GM19324 (cell line): ENCODE measurements at regions not wholly inside any gene's neighbourhood (a gene's known extent, or its start where the extent isn't known, plus 50 kb on each side); places are given as distances from the start of the nearest gene placed in this dataset.

Experiments used
- ATAC-seq: cut with Tn5 transposase; IDR thresholded peaks from one replicate; pipeline ENCODE4 v1.9.1; 2021; ENCODE audit warnings: mild to moderate bottlenecking, moderate library complexity; ENCODE audit not compliant: unreplicated experiment, low FRiP score

GRCh38 chr2:19238440-19239060 lies 119.9 kb downstream of the OSR1 start:
- no peak for ATAC-seq

DNA sequence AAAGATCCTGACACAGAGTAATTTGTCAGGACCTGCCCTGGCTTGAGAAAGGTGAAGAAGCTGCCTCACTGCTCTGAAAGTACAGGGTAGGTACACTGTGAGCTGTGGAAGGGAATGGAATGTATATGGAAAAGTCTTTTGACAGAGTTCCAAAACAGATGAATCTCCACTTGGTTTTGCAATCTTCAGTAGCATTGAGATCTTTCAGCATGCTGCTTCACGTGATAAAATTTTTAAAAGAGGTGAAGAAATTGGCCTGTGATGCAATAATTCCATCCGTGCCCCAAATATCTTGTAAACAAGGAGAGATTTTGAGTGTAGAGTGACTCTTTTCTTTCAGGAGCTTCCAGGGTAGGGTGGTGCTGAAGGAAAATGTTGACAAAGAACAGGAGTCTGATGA lies 123.1 kb downstream of the OSR1 start:
- no peak for ATAC-seq

DNA sequence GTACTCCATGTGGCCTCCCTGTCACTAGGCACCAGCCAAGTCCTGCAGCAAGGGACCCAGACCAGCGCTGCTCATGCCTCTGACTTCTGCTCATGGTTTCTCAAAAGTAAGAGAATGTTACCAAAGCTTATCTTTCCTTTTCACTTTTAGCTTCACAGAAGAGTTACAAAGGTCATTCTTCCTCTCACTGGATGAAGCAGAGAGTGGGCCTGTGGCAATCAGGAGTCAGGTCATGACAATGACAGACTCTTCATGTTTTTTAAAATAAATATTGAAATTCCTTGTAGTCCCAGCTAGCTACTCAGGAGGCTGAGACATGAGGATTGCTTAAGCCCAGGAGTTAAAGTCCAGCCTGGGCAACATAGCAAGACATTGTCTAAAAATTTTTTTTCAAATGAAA lies 126.1 kb downstream of the OSR1 start:
- ATAC-seq, result no peak

GRCh38 chr2:19231625-19232024 lies 126.8 kb downstream of the OSR1 start:
- ATAC-seq, result no peak

DNA sequence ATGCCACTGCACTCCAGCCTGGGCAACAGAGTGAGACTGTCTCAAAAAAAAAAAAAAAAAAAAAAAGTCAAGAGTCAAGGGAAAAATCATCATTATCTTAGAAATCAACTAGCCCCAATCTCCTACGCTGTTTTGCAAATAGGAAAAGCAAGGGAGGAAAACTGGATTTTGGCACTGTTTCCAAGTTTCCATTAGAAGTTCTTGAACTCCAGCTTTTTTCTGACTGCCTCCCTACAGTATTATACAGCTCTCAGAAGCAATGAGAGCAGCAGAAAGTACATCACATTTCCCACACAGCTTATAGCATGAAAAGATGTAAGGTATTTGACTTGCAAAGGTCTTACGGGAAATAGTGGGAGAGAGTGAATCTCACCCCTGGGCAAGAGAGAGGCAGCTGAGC lies 127.8 kb downstream of the OSR1 start:
- no peak for ATAC-seq

DNA sequence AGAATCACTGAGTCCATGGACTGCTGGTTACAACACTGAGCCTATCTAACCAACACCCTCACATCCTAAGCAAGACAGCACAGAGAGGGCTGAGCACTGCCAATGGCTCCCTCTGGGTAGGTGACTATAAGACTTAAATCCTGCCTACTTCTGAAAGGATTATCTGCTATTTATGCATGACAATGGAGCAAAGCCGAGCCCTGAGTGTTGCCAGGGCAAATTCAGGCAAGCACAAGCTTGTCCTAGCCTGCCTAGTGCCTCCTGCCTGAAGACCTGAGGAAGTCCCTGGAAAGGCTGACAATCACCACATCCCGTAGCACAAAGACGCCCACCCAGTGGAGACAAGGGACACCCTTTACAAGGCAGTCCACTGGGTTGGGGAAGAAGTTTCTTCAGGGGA lies 129.7 kb downstream of the OSR1 start:
- no peak for ATAC-seq

- ATAC-seq, result no peak
These were observed 130.2 kb downstream of the OSR1 start for GRCh38 chr2:19228181-19228593.

DNA sequence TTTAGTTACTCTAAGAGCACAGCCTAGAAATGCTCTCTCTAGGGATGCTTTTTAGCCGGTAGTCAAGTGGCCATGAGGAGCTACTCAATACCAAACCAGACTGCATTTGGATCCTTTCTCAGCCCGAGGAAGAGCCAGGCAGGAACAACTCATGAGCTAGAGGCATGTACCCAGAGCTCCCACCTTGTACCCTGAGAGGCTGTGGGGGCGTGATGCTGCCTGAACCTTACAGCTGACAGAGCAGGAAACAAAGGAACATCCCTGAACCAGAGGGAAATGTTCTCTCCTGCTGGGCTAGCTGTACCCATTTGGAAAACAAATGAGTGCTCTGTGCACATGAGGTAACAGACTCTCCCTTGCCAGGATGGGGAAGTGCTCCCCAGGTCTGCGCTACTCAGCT lies 131.6 kb downstream of the OSR1 start:
- ATAC-seq, result no peak

- ATAC-seq, result no peak
These were observed 132.0 kb downstream of the OSR1 start for GRCh38 chr2:19226386-19226785.

DNA sequence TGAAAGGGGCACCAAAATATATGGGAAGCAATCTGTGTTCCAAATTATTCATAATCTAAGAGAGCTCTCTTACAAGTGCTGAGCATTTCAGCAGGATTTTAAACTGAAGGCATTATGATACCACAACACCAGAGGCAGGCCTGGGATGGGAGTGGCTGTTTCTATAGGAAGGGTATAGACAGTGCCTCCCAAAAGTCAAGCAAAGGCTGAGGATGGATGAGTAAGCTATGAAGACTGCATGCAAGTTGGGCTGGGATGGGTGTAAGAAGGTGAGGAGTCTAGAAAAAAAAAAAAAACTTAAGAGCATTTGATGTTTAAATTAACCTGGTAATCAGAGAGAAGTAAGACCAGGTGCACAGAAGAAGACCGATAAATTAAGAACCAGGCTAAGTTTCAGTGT lies 132.5 kb downstream of the OSR1 start:
- ATAC-seq, result no peak

DNA sequence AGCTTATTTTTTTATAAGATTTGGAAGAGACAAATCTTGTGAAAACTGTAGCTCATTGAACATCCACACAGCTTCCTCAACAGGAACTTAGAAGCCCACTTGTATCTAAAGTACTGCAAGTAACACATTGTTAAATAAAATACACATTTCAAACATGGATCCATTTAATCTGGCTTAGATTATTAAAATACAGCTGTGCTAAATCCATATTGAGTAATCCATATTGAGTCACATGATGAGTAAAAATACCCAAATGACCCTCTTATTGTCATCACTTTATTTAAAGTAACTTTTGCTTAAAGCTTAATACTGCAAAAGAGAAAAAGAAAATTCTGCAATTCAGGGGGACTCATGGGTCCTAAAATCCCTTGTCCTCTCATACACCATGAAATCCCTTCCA lies 133.3 kb downstream of the OSR1 start:
- no peak for ATAC-seq

- no peak for ATAC-seq
These were observed 133.9 kb downstream of the OSR1 start for GRCh38 chr2:19224486-19224885.

DNA sequence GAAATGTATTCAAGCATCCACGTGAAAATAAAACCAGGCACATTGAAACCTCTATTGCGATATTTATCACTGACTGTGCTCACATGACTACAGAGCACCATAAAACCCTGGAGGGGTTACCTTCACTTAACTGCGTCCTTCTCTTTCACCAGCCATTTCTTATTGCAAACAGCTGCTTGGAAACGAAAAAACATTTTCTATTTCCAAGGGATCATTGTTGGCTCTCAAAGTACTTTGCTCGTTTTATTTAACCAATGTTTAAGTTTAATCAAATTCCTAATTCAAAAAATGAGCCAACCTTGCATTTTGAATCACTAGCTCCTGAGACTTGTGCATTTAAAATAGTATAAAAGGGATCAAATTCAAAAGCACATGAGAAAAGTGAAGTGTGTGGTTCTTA lies 134.4 kb downstream of the OSR1 start:
- ATAC-seq, result no peak

DNA sequence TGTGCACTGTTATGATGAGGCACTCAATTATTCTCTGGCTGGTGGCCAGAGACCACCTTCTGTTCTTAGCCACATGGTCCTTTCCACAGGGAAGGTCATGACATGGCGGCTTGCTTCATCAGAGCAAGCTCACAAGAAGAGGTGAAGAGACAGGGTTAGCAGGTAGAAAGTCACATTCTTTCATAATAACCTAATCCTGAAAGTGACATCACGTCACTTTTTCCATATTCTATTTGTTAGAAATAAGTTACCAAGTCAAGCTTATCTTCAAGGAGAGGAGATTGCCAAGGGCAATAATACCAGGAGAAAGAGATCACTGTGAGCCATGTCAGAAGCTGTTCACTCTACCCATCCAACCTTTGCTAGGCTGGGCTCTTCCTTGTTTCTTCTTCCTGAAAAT lies 139.4 kb downstream of the OSR1 start:
- ATAC-seq, result no peak

- ATAC-seq, result no peak
These were observed 140.3 kb downstream of the OSR1 start for GRCh38 chr2:19218166-19218565.

DNA sequence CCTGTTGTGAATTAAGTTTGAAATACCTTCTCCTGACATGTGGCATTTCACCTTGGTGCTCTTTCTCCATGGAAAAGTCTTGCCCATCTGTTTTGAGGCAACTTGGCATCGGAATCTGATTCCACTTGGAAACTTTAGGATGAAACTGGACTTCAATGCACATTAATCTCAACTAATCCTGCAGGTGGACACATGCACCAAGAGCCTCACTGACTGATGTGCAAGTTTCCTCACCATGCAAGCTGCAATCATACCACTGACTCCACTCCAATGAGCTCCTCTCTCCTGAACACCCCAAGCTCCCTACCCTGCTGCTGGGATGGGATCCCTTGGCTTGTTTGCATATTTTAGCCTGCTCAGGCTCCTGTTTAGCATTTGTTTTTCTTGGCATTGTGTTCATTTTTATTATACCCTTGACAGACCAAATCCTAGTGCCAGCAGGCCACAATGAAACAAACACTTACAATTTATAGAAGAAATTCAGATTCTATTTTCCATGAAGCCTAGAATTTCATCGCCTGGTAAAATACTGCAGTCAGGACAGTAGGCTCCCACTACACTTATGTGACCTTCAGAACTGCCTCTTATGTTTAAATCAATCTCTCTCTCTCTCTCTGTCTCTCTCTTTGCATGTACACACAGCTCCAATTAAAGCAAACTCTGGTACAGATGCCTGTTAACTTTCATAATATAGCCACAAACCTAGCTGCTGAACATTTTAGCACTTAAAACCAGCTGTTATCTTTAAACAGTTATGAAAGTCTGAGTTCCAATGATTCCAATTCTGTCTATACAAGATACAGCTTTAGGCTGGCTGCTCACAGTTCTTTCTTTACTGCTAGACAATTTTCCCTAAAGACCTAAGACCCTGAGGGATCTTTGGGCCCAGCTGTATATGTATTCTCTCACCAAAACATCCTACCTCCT lies 141.5 kb downstream of the OSR1 start:
- no peak for ATAC-seq

- no peak for ATAC-seq
These were observed 142.2 kb downstream of the OSR1 start for GRCh38 chr2:19216238-19216637.

GRCh38 chr2:19214682-19215391 lies 143.6 kb downstream of the OSR1 start:
- no peak for ATAC-seq

DNA sequence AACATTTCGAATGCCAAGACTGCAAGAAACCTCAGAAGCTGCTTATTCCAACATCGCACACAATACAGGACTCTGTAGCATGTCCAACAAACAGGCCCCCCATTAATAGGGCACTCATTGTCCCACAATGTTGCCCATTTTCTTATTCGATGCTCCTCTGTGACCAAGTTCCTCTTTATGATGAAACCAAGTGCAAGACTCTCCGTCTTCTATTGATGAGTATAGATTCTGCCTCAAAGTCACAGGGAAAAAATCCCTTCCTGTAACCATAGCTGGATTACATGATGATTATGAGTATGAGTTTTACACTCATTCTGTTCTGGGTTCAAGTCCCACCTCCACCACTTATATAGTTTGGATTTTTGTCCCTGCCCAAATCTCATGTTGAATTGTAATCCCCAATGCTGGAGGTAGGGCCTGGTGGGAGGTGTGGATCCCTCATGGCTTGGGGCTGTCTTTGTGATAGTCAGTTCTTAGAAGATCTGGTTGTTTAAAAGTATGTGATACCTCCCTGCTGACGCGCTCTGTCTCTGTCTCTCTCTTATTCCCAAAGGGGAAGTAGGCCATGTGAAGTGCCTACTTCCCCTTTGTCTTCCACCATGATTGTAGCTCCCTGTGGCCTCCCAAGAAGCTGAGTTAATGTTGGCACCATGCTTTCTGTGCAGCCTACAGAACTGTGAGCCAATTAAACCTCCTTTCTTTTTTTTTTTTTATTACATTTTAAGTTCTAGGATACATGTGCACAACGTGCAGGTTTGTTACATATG lies 148.7 kb downstream of the OSR1 start:
- no peak for ATAC-seq

GRCh38 chr2:19208479-19209199 lies 149.8 kb downstream of the OSR1 start:
- ATAC-seq, result no peak
